ENCODE measurements at regions not wholly inside any gene's neighbourhood (a gene's known extent, or its start where the extent isn't known, plus 50 kb on each side); places are given as distances from the start of the nearest gene placed in this dataset.

DNA sequence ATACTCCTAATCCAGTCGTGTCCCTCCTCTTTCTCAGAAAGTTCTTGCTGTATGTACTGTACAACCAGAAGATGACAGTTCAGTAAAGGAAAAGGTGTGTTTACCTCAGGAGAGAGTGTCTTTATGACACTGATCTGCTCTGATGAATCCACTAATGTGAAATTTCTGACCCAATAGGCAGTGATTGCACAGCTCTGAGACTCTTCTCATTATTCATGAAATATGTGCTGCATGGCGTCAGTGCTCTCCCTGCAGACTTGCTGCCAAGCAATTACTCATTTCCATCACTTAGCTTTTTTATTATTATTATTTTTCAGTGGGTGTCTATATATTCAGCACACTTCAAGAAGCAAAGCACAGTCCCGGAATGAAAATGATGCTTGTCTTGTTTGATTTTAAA lies 389.0 kb downstream of the RASEF start:
- no peak overlapping the region for H3K27ac ChIP-seq
- TF ChIP-seq ZFX (IDR thresholded peaks at IDR 0.05), result no peak
- TF ChIP-seq, protein P1, sequence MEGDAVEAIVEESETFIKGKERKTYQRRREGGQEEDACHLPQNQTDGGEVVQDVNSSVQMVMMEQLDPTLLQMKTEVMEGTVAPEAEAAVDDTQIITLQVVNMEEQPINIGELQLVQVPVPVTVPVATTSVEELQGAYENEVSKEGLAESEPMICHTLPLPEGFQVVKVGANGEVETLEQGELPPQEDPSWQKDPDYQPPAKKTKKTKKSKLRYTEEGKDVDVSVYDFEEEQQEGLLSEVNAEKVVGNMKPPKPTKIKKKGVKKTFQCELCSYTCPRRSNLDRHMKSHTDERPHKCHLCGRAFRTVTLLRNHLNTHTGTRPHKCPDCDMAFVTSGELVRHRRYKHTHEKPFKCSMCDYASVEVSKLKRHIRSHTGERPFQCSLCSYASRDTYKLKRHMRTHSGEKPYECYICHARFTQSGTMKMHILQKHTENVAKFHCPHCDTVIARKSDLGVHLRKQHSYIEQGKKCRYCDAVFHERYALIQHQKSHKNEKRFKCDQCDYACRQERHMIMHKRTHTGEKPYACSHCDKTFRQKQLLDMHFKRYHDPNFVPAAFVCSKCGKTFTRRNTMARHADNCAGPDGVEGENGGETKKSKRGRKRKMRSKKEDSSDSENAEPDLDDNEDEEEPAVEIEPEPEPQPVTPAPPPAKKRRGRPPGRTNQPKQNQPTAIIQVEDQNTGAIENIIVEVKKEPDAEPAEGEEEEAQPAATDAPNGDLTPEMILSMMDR (conservative IDR thresholded peaks at IDR 0.05), result no peak

DNA sequence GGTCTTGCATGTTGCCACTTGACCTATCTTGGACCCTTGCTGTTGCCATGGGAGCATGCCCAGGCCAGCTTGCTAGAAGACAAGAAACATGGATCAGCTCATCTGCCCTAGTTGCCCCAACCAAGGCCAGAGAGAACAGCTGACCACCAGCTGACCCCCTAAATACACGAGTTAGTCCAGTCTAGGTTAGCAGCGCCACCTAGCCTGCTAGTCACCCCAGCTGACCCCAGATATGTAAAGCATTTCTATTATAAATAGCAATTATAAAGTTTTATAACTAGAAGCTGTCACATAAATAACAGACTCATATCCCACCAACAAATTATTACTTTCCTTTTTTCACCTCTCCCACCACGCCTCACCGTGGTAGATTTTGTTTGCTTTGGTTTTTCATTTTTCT lies 387.8 kb downstream of the RASEF start:
- no peak overlapping the region for H3K27ac ChIP-seq
- TF ChIP-seq, protein P1 (conservative IDR thresholded peaks at IDR 0.05), result peak; percentile 13; the same call in 1 of the 2 replicates
- no peak for TF ChIP-seq ZFX (IDR thresholded peaks at IDR 0.05)

DNA sequence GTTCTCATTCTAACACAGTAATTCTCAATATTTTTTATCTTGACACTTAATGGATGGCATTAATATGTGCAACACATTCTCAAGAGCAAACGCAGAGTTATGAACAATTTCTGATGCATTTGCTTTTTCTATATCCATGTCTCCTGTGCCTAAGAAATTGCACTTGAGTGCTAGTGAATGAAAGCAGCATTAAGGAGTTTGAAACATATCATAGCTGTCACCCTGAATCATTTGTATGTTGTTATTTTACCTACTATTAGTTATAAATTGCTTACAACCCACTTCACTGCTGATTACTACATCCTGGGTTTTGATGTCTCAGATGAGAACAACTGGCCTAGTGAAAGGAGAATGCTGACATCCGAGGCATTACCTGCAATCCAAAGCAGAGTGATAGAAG lies 387.3 kb downstream of the RASEF start:
- no peak overlapping the region for H3K27ac ChIP-seq
- TF ChIP-seq, protein P1 (conservative IDR thresholded peaks at IDR 0.05), result no peak
- TF ChIP-seq ZFX (IDR thresholded peaks at IDR 0.05), result no peak

DNA sequence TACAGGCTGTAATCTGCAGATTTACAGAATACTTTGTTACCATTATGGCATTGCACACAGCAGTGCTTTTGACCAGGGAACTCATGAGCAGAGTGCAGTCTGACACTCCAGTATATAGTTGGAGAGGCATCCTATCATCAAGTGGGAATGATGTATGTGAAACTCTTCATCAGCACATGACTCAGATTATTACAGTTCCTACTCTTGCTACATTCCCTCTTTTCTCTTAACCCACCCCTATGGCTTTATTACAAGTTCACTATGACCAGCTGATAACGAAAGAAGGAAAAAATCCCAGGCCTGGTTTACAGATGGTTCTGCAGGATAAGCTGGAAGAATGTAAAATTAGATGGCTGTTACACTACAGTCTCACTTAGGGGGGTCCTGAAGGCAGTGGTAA lies 385.9 kb downstream of the RASEF start:
- no peak overlapping the region for H3K27ac ChIP-seq
- TF ChIP-seq, protein P1 (conservative IDR thresholded peaks at IDR 0.05), result no peak
- TF ChIP-seq ZFX (IDR thresholded peaks at IDR 0.05), result no peak

DNA sequence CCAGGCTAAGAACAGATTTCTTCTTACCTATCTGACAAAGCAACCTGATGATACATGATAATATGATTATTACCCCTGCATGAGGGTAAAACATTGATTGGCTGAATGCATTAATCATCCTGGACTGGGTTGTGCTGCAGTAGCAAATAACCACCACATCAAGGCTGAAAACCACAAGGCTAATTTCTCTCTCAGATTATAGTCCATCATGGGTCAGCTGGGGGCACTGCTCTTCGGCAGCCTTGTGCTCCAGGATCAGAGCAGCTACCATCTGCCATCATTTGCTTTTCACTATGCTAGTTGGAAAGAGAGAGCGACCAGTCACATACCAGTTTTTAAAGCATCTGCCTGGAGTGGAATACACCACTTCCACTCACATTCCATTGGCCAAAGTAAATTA lies 383.5 kb downstream of the RASEF start:
- no peak for TF ChIP-seq ZFX (IDR thresholded peaks at IDR 0.05)
- TF ChIP-seq, protein P1 (conservative IDR thresholded peaks at IDR 0.05), result no peak
- H3K27ac ChIP-seq, result no peak overlapping the region

DNA sequence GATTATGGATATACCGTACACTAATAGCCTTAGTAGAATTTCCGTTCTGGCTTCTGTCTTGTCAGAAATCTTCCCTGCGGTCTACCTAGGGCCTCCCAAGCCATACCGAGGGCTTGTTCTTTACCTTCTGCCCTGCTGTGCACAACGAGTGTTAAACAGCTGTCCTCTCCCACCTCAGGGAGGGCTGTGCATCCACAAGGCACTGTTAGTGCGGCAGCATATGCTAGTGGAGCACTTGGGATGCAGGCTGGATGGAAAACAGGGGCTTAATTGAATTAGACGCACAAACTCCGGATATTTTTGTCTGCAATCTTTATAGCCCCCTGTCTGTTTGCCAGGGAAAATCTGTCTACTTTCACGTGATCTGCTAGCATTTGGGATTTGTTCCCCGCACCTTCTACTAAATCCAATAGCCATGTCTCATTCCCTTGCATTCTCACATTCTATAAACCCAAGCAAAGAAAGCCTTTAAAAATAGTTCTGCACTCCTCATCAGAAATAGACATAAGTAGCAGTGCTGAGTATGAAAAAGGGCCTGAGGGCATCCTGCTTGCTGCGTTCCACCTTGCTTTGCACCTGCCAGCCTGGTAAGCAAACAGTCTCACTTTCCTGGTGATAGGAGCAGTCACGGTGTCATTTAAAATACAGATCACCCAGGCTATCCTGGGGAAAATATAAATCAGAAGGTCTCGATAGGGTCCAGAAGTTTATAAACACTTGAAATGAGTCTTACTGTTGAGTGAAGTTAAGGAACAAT lies 382.6 kb downstream of the RASEF start:
- TF ChIP-seq ZFX (IDR thresholded peaks at IDR 0.05), result no peak
- TF ChIP-seq, protein P1 (conservative IDR thresholded peaks at IDR 0.05), result no peak
- no peak overlapping the region; the same call in 1 of the 2 replicates for H3K27ac ChIP-seq

DNA sequence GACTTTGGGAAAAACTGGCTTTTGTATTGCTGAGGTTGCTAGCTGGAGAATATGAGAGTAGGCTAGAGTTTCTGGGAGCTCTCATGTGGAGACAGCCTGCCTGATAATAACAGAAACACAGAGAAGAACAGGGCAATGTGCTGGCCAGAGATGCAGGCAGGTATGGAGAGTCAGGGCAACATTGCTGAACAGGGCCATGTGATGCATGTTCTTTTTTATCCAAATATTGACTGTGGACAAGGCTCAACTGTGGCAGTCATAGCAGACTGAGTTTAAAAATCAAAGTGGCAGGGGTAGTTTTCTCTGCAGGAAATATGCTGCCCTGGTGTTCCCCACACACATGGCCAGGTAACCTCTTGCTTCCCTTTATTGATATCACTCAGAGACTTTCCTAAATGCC lies 381.1 kb downstream of the RASEF start:
- no peak for TF ChIP-seq ZFX (IDR thresholded peaks at IDR 0.05)
- TF ChIP-seq, protein P1 (conservative IDR thresholded peaks at IDR 0.05), result no peak
- peak overlapping the region; percentile 47; the same call in 1 of the 2 replicates for H3K27ac ChIP-seq
